ENCODE measurements at regions not wholly inside any gene's neighbourhood (a gene's known extent, or its start where the extent isn't known, plus 50 kb on each side); places are given as distances from the start of the nearest gene placed in this dataset.

DNA sequence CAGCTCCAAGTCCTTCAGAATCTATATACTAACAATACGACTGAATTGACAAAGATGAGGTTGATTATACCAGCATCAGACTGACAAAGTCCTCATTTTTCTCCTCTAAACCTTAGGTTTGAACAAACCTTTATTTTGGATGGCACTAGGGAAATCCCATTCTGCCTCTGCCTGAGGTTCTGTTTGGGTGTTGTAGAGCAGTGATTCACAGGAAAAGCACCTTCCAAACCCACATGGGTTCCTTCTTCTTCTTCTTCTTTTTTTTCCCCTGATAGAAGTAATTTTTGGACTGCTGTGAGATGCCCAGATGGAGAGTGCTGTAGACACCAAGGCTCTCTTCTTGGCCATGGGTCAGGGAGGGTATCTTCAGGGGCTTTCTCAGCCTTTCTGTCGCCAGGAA, 164.9 kb upstream of the PAPPA start:
- in situ Hi-C loops (cut with HindIII; ENCODE audit: extremely low pct_ligation_motif_present, low pct_unique_long_range_greater_than_20kb) (no loop called here), intact Hi-C loops (cut with micrococcal nuclease; ENCODE audit: unreplicated experiment) (no loop called here)
- CTCF ChIA-PET (ENCODE audit: low intra/inter-chr PET ratio, low total read pairs), result no interaction called here
- no peak overlapping the region for H2AFZ ChIP-seq (ENCODE audit: low read length)
- DNase-seq (ENCODE audit: low spot score), result no peak
- ATAC-seq, result no peak
- H3K4me1 ChIP-seq (ENCODE audit: insufficient read depth, low read length), result no peaks in the 10 kb centered on the region
- H3K79me2 ChIP-seq (ENCODE audit: insufficient read depth, low read length), result no peaks in the 10 kb centered on the region
- no peak overlapping the region for H3K9ac ChIP-seq (ENCODE audit: insufficient read depth, low read depth, low read length)
- BruUV-seq (replicated peaks), result no TSS peak
- 24% methylated on average over 2 of the region's 2 CpGs for WGBS (ENCODE audit: low lambda C conversion rate)
- H3K9me3 ChIP-seq (ENCODE audit: low read length), result no peaks in the 10 kb centered on the region
- H3K36me3 ChIP-seq (replicated peaks in 1 of 2; ENCODE audit: control insufficient read depth in 1 of 2, insufficient read depth in 2 of 2, low read length in 2 of 2), result no peaks in the 10 kb centered on the region
- no peak overlapping the region for H3K27ac ChIP-seq (ENCODE audit: extremely low read length, insufficient read depth, low read length)
- FAIRE-seq, result no peak
- POLR2A ChIA-PET, result no interaction called here
- H3K4me3 ChIP-seq (replicated peaks in 1 of 3; ENCODE audit: insufficient read depth in 1 of 3, low read depth in 2 of 3, low read length in 3 of 3), result no peak overlapping the region
- no peaks in the 10 kb centered on the region for H3K27me3 ChIP-seq (ENCODE audit: control insufficient read depth in 1 of 2, insufficient read depth in 2 of 2, low read length in 2 of 2)
- no peaks in the 10 kb centered on the region for H4K20me1 ChIP-seq (ENCODE audit: insufficient read depth, low read length)
- H3K4me2 ChIP-seq (ENCODE audit: low read depth, low read length), result no peak overlapping the region
- TF ChIP-seq ZNF780A (CRISPR knock-in tag; IDR thresholded peaks at IDR 0.05) (no peak), RFX5 (IDR thresholded peaks at IDR 0.05; ENCODE audit: low read depth, low read length) (no peak), MIER2 (CRISPR knock-in tag; IDR thresholded peaks at IDR 0.05) (no peak), MED13 (CRISPR knock-in tag; IDR thresholded peaks at IDR 0.05) (no peak), ISL2 (CRISPR knock-in tag; IDR thresholded peaks at IDR 0.05) (no peak), ZNF766 (CRISPR knock-in tag; IDR thresholded peaks at IDR 0.05; ENCODE audit: borderline replicate concordance) (no peak), ARID3A (IDR thresholded peaks at IDR 0.05; ENCODE audit: low read depth, low read length) (no peak), AHDC1 (CRISPR knock-in tag; IDR thresholded peaks at IDR 0.05; ENCODE audit: borderline replicate concordance) (no peak), PRDM10 (CRISPR knock-in tag; IDR thresholded peaks at IDR 0.05; ENCODE audit: low read depth) (no peak), ZNF607 (CRISPR knock-in tag; IDR thresholded peaks at IDR 0.05; ENCODE audit: borderline replicate concordance) (no peak), MEIS2 (CRISPR knock-in tag; IDR thresholded peaks at IDR 0.05) (no peak), ZNF615 (CRISPR knock-in tag; IDR thresholded peaks at IDR 0.05; ENCODE audit: borderline replicate concordance) (no peak), ZNF558 (CRISPR knock-in tag; IDR thresholded peaks at IDR 0.05; ENCODE audit: borderline replicate concordance) (no peak)
- TF ChIP-seq, protein P1, sequence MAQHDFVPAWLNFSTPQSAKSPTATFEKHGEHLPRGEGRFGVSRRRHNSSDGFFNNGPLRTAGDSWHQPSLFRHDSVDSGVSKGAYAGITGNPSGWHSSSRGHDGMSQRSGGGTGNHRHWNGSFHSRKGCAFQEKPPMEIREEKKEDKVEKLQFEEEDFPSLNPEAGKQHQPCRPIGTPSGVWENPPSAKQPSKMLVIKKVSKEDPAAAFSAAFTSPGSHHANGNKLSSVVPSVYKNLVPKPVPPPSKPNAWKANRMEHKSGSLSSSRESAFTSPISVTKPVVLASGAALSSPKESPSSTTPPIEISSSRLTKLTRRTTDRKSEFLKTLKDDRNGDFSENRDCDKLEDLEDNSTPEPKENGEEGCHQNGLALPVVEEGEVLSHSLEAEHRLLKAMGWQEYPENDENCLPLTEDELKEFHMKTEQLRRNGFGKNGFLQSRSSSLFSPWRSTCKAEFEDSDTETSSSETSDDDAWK (CRISPR knock-in tag; IDR thresholded peaks at IDR 0.05), result no peak
